GM06990 (cell line): ENCODE measurements at regions not wholly inside any gene's neighbourhood (a gene's known extent, or its start where the extent isn't known, plus 50 kb on each side); places are given as distances from the start of the nearest gene placed in this dataset.

ENCODE experiments used
- DNase-seq: peaks from one replicate; pipeline ENCODE4 v3.0.0-alpha.2; 2011; ENCODE audit not compliant: insufficient read length; ENCODE audit errors: extremely low read depth
- H3K27me3 ChIP-seq: replicated peaks from 2 replicates; pipeline ENCODE4 v1.6.0; 2011; ENCODE audit warnings: low read length; ENCODE audit not compliant: control insufficient read depth, insufficient read depth
- H3K36me3 ChIP-seq: 2 replicates; pipeline ENCODE4 v1.5.1; 2011; ENCODE audit warnings: low read length; ENCODE audit not compliant: control insufficient read depth, insufficient read depth
- H3K4me3 ChIP-seq: replicated peaks from 2 replicates; pipeline ENCODE4 v1.5.1; 2011; ENCODE audit warnings: low read depth, mild to moderate bottlenecking, control low read depth, low read length
- TF ChIP-seq, protein P1 (sequence below): IDR thresholded peaks from 2 replicates; pipeline ENCODE4 v1.5.1; 2011; ENCODE audit warnings: low read length, control low read depth, mild to moderate bottlenecking, inconsistent platforms; ENCODE audit not compliant: insufficient read depth, poor library complexity, severe bottlenecking

DNA sequence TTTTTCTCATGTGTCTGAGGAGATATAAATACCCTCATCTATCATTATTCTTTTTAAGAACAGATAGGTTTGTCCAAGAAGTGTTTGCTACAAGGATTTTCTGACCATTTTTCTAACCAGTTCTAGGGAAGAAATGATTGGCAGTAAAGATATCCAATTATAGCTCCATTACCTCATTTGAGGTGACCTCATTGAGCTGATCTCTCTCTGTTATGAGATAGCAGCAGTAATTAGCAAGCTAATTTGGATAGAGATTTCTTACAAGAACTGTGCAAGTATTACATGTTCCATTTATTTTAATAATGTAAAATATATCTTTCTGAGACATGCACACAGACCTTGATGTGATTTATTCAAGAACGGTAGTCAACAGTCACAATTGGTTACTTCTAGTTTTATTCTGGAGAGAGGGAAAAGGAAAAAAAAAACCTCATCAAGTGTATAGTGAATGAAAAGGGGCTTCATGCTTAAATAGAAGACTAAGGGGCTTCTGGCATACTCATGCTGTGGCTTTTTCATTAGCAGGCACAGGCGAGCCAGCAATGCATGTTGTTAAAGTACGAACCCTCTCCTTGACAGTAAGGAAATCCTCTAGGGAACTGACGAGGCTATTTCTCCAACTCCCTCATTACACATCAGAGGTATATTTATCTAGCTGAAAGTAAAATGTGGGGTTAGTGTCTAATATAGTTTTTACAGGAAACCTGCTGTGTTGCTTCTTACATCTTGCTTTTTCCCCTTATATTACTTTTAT lies 127.3 kb downstream of the NUDT12 start:
- TF ChIP-seq, protein P1, sequence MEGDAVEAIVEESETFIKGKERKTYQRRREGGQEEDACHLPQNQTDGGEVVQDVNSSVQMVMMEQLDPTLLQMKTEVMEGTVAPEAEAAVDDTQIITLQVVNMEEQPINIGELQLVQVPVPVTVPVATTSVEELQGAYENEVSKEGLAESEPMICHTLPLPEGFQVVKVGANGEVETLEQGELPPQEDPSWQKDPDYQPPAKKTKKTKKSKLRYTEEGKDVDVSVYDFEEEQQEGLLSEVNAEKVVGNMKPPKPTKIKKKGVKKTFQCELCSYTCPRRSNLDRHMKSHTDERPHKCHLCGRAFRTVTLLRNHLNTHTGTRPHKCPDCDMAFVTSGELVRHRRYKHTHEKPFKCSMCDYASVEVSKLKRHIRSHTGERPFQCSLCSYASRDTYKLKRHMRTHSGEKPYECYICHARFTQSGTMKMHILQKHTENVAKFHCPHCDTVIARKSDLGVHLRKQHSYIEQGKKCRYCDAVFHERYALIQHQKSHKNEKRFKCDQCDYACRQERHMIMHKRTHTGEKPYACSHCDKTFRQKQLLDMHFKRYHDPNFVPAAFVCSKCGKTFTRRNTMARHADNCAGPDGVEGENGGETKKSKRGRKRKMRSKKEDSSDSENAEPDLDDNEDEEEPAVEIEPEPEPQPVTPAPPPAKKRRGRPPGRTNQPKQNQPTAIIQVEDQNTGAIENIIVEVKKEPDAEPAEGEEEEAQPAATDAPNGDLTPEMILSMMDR, result no peak

DNA sequence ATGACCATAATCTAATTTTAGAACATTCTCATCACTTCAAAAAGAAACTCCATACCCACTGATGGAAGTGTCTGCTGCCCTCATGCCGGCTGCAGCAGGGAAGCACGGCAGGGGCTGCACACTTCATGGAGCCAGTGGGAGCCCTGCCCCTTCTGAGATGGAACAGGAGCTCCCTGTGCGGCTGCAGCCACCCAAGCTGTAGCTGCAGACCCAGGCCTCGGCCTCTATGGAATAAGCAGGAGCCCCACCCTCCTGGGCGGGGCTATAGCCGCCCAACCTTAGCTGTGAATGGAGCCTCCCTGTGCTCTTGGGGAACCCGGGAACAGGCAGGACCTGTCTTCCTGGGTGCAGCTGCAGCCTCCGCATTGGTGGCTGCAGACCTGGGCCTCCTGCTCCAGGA lies 128.5 kb downstream of the NUDT12 start:
- no peak for DNase-seq
- TF ChIP-seq, protein P1, result no peak
- Histone ChIP-seq H3K4me3 (no peak overlapping the region), H3K36me3 (no peaks in the 10 kb centered on the region), H3K27me3 (no peaks in the 10 kb centered on the region)

More for the DNA sequence above, 127.3 kb downstream of the NUDT12 start:
- Histone ChIP-seq H3K27me3 (no peaks in the 10 kb centered on the region), H3K4me3 (no peak overlapping the region), H3K36me3 (no peaks in the 10 kb centered on the region)
- no peak for DNase-seq

DNA sequence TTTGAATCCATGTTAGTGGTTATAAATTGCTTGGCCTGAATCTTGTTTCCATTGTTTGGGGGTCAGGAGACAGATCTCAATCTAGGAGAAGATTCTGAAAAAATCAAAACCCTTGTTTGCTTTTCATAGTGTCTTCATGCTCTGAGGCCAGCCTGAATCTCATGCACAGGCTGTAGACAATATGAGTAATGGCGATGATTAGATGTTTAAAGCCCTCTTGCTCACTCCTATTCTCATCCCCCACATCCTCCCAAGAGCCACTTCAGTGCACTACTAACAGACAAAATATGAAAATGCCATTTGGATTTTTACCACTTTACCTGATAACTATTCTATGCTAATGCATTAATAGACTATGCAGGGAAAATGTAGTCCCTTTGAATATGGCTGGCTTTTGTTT lies 129.4 kb downstream of the NUDT12 start:
- TF ChIP-seq, protein P1, result no peak
- Histone ChIP-seq H3K36me3 (no peaks in the 10 kb centered on the region), H3K4me3 (no peak overlapping the region), H3K27me3 (no peaks in the 10 kb centered on the region)
- no peak for DNase-seq

DNA sequence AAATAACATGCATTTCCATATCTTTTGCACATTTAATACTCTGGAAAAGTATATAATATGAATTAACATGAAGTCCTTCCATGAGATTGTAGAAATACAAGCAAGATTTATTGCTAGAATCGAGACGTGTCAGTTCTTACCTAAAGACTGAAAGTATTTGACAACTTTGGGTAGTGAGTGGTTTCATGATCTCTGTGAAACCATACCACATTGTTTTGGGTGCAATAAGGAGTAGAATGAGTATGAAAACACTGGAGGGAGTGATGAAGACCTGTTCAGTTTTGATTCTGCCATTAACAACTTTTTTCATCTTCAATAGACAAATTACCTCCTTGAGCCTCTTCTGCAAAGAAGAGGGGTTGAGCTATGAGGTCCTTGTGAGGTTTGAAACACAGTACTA lies 133.7 kb downstream of the NUDT12 start:
- Histone ChIP-seq H3K27me3 (no peaks in the 10 kb centered on the region), H3K4me3 (no peak overlapping the region), H3K36me3 (no peaks in the 10 kb centered on the region)
- TF ChIP-seq, protein P1, result no peak
- no peak for DNase-seq

DNA sequence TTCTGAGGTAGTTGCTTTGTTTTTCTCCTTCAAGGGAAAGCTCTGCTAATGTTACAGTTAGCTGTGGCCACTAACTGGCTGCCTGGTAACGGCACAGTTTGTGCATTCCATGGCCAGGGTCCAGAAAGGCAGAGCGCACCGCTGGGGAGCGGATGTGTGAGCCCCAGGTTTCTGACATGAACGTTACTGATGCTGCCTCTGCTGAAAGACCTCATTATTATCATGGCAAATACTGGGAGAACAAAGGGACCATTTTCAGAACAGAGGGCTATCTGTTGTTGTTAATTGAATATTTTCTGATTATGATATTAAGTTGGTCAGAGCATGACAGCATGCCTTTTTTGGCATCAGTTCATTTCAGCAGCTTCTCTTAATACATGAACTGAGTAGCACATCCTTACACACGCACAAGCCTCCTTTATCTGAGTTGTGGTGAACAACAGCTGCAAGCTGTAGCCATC lies 134.1 kb downstream of the NUDT12 start:
- TF ChIP-seq, protein P1, result no peak
- H3K4me3 ChIP-seq, result no peak overlapping the region
- H3K36me3 ChIP-seq, result no peaks in the 10 kb centered on the region
- no peak for DNase-seq
- H3K27me3 ChIP-seq, result no peaks in the 10 kb centered on the region

DNA sequence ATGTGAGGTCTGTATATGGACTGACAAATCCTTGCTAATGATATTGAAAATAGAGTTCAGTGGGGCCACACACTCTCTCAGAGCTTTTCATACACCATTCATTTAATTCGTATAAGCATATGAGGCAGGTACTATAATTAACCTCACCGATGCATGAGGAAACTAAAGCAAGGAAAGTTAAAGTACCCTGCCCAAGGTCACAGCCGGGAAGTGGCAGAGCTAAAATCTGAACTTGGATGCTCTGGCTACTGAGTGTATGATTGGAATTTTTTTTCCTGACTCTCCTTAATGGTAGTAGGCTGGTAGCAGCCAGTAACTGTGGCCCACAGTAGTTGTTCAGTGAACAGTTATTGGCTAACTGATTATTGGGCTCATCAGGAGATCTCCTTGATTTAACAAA lies 135.3 kb downstream of the NUDT12 start:
- TF ChIP-seq, protein P1, result no peak
- no peak for DNase-seq
- no peaks in the 10 kb centered on the region for H3K27me3 ChIP-seq
- H3K4me3 ChIP-seq, result no peak overlapping the region
- no peaks in the 10 kb centered on the region for H3K36me3 ChIP-seq
